CD4-positive, CD25-positive, alpha-beta regulatory T cell (primary cell): ENCODE measurements at regions not wholly inside any gene's neighbourhood (a gene's known extent, or its start where the extent isn't known, plus 50 kb on each side); places are given as distances from the start of the nearest gene placed in this dataset.

ENCODE experiments used
- ATAC-seq, 2 donors: fragments of 150-1000 bp; cut with Tn5 transposase; one replicate each; pipeline ENCODE4 v1.10.0; 2021; ENCODE audit warnings: low read depth in 2 of 2, moderate number of reproducible peaks in 2 of 2, moderate library complexity in 1 of 2
- DNase-seq, 3 donors: peaks; one replicate each; pipeline versions ENCODE4 v3.0.0 to v3.0.0-alpha.2; 2012 to 2022; ENCODE audit warnings: mixed read lengths in 1 of 3
- H3K27ac ChIP-seq: one replicate; pipeline ENCODE4 v1.7.0; 2013; ENCODE audit warnings: mild to moderate bottlenecking, low read length; ENCODE audit not compliant: insufficient read depth, poor library complexity, severe bottlenecking
- H3K27me3 ChIP-seq: one replicate; pipeline ENCODE4 v1.7.0; 2013; ENCODE audit warnings: low read length; ENCODE audit not compliant: control insufficient read depth, insufficient read depth
- H3K36me3 ChIP-seq: one replicate; pipeline ENCODE4 v1.7.0; 2013; ENCODE audit warnings: mild to moderate bottlenecking, low read length, moderate library complexity; ENCODE audit not compliant: control insufficient read depth, insufficient read depth
- H3K4me1 ChIP-seq: 2 replicates; pipeline ENCODE4 v1.7.0; 2013; ENCODE audit warnings: mild to moderate bottlenecking, low read length; ENCODE audit not compliant: insufficient read depth, control insufficient read depth, poor library complexity, severe bottlenecking
- H3K4me3 ChIP-seq: one replicate; pipeline ENCODE4 v1.7.0; 2013; ENCODE audit warnings: low read depth, mild to moderate bottlenecking, low read length, moderate library complexity
- H3K9me3 ChIP-seq, 2 experiments: 1 replicate in 1 of 2; 2 replicates in 1 of 2; pipeline ENCODE4 v1.7.0; 2013; ENCODE audit warnings: low read length in 2 of 2, mild to moderate bottlenecking in 1 of 2, moderate library complexity in 1 of 2; ENCODE audit not compliant: control insufficient read depth in 2 of 2
- H3K27ac Mint-ChIP-seq, 3 donors: one replicate each; pipeline ENCODE4 v1.8.0; 2020 to 2022; ENCODE audit warnings: mild to moderate bottlenecking in 3 of 3, mixed read lengths in 3 of 3, moderate library complexity in 2 of 3
- H3K27me3 Mint-ChIP-seq: one replicate; pipeline ENCODE4 v1.8.0; 2022; ENCODE audit warnings: mild to moderate bottlenecking, mixed read lengths
- H3K36me3 Mint-ChIP-seq: one replicate; pipeline ENCODE4 v1.8.0; 2020; ENCODE audit warnings: mixed read lengths
- H3K4me1 Mint-ChIP-seq, 4 donors: one replicate each; pipeline ENCODE4 v1.8.0; 2020 to 2022; ENCODE audit warnings: mixed read lengths in 4 of 4, mild to moderate bottlenecking in 1 of 4
- H3K4me3 Mint-ChIP-seq, 4 donors: one replicate each; pipeline ENCODE4 v1.8.0; 2020 to 2022; ENCODE audit warnings: mild to moderate bottlenecking in 4 of 4, mixed read lengths in 4 of 4, moderate library complexity in 3 of 4
- H3K9me3 Mint-ChIP-seq, 7 donors: one replicate each; pipeline ENCODE4 v1.8.0; 2020 to 2022; ENCODE audit warnings: mixed read lengths in 7 of 7, mild to moderate bottlenecking in 3 of 7, moderate library complexity in 2 of 7

GRCh38 chr6:119845161-119845560, 495.6 kb upstream of the MAN1A1 start:
- Mint-ChIP-seq H3K4me1 (no peaks in the 10 kb centered on the region), H3K36me3 (no peaks in the 10 kb centered on the region), H3K27me3 (peaks cover 8% of the 10 kb centered on the region), H3K9me3 (peaks cover 0 to 6% (median 3%) of the 10 kb centered on the region in 7 donors), H3K4me3 (no peak overlapping the region), H3K27ac (no peak overlapping the region)
- Histone ChIP-seq H3K4me3 (no peak overlapping the region), H3K27me3 (no peaks in the 10 kb centered on the region), H3K36me3 (no peaks in the 10 kb centered on the region), H3K9me3 (peaks cover 0 to 2% of the 10 kb centered on the region in 2 experiments), H3K27ac (no peak overlapping the region), H3K4me1 (no peaks in the 10 kb centered on the region)
- ATAC-seq = no peak
- no peak for DNase-seq

GRCh38 chr6:119844387-119844786, 494.8 kb upstream of the MAN1A1 start:
- ATAC-seq (no peak), DNase-seq (no peak)
- Histone ChIP-seq H3K9me3 (peaks cover 0 to 2% of the 10 kb centered on the region in 2 experiments), H3K4me1 (no peaks in the 10 kb centered on the region), H3K27ac (no peak overlapping the region), H3K4me3 (no peak overlapping the region), H3K36me3 (no peaks in the 10 kb centered on the region), H3K27me3 (no peaks in the 10 kb centered on the region)
- Mint-ChIP-seq H3K27ac (no peak overlapping the region), H3K9me3 (peaks cover 0 to 6% (median 3%) of the 10 kb centered on the region in 7 donors), H3K4me3 (no peak overlapping the region), H3K27me3 (peaks cover 5% of the 10 kb centered on the region), H3K4me1 (no peaks in the 10 kb centered on the region), H3K36me3 (no peaks in the 10 kb centered on the region)

GRCh38 chr6:119842191-119842590, 492.6 kb upstream of the MAN1A1 start:
- H3K4me3 Mint-ChIP-seq = no peak overlapping the region
- ATAC-seq = no peak
- Histone ChIP-seq H3K27ac (no peak overlapping the region), H3K36me3 (no peaks in the 10 kb centered on the region), H3K4me1 (no peaks in the 10 kb centered on the region), H3K9me3 (peaks cover 0 to 2% of the 10 kb centered on the region in 2 experiments), H3K4me3 (no peak overlapping the region), H3K27me3 (no peaks in the 10 kb centered on the region)
- no peaks in the 10 kb centered on the region for H3K36me3 Mint-ChIP-seq
- DNase-seq = no peak
- peaks cover 5% of the 10 kb centered on the region for H3K27me3 Mint-ChIP-seq
- H3K9me3 Mint-ChIP-seq = peaks cover 0 to 6% (median 3%) of the 10 kb centered on the region in 7 donors
- no peaks in the 10 kb centered on the region for H3K4me1 Mint-ChIP-seq
- H3K27ac Mint-ChIP-seq = no peak overlapping the region

GRCh38 chr6:119838043-119838442, 488.5 kb upstream of the MAN1A1 start:
- no peak overlapping the region for H3K4me3 ChIP-seq
- Mint-ChIP-seq H3K4me3 (no peak overlapping the region), H3K9me3 (peaks cover 0 to 6% (median 3%) of the 10 kb centered on the region in 7 donors), H3K27ac (no peak overlapping the region), H3K4me1 (no peaks in the 10 kb centered on the region), H3K36me3 (no peaks in the 10 kb centered on the region), H3K27me3 (peaks cover 5% of the 10 kb centered on the region)
- no peaks in the 10 kb centered on the region for H3K27me3 ChIP-seq
- peaks cover 0 to 2% of the 10 kb centered on the region in 2 experiments for H3K9me3 ChIP-seq
- no peak for DNase-seq
- no peak for ATAC-seq
- no peak overlapping the region for H3K27ac ChIP-seq
- H3K4me1 ChIP-seq = no peaks in the 10 kb centered on the region
- H3K36me3 ChIP-seq = no peaks in the 10 kb centered on the region

GRCh38 chr6:119834418-119834817, 484.9 kb upstream of the MAN1A1 start:
- no peaks in the 10 kb centered on the region for H3K4me1 Mint-ChIP-seq
- no peak overlapping the region for H3K4me3 ChIP-seq
- H3K36me3 Mint-ChIP-seq = no peaks in the 10 kb centered on the region

GRCh38 chr6:119832411-119832810, 482.9 kb upstream of the MAN1A1 start:
- DNase-seq = no peak
- peaks cover 0 to 5% (median 0%) of the 10 kb centered on the region in 7 donors for H3K9me3 Mint-ChIP-seq
- Histone ChIP-seq H3K4me1 (no peaks in the 10 kb centered on the region), H3K4me3 (no peak overlapping the region), H3K27me3 (no peaks in the 10 kb centered on the region), H3K27ac (no peak overlapping the region), H3K36me3 (no peaks in the 10 kb centered on the region), H3K9me3 (no peaks in the 10 kb centered on the region)
- H3K4me1 Mint-ChIP-seq = no peaks in the 10 kb centered on the region
- H3K27me3 Mint-ChIP-seq = peaks cover 13% of the 10 kb centered on the region
- no peak overlapping the region for H3K4me3 Mint-ChIP-seq
- H3K36me3 Mint-ChIP-seq = no peaks in the 10 kb centered on the region
- no peak overlapping the region for H3K27ac Mint-ChIP-seq
- no peak for ATAC-seq

More at GRCh38 chr6:119834418-119834817, 484.9 kb upstream of the MAN1A1 start:
- no peak overlapping the region for H3K27ac Mint-ChIP-seq
- no peaks in the 10 kb centered on the region for H3K27me3 ChIP-seq
- DNase-seq (no peak), ATAC-seq (no peak)
- H3K36me3 ChIP-seq = no peaks in the 10 kb centered on the region
- H3K27me3 Mint-ChIP-seq = peaks cover 12% of the 10 kb centered on the region
- H3K4me3 Mint-ChIP-seq = no peak overlapping the region
- H3K27ac ChIP-seq = no peak overlapping the region
- peaks cover 0 to 5% (median 0%) of the 10 kb centered on the region in 7 donors for H3K9me3 Mint-ChIP-seq
- no peaks in the 10 kb centered on the region for H3K4me1 ChIP-seq
- no peaks in the 10 kb centered on the region for H3K9me3 ChIP-seq

GRCh38 chr6:119830494-119831295, 481.1 kb upstream of the MAN1A1 start:
- Mint-ChIP-seq H3K27ac (no peak overlapping the region), H3K36me3 (no peaks in the 10 kb centered on the region), H3K4me1 (no peaks in the 10 kb centered on the region), H3K4me3 (no peak overlapping the region), H3K27me3 (peaks cover 13% of the 10 kb centered on the region), H3K9me3 (peaks cover 0 to 5% (median 0%) of the 10 kb centered on the region in 7 donors)
- Histone ChIP-seq H3K9me3 (no peaks in the 10 kb centered on the region), H3K27me3 (no peaks in the 10 kb centered on the region), H3K27ac (no peak overlapping the region), H3K36me3 (no peaks in the 10 kb centered on the region), H3K4me3 (no peak overlapping the region), H3K4me1 (no peaks in the 10 kb centered on the region)
- DNase-seq (no peak), ATAC-seq (no peak)

- no peaks in the 10 kb centered on the region for H3K9me3 ChIP-seq
- peaks cover 13% of the 10 kb centered on the region for H3K27me3 Mint-ChIP-seq
- H3K27ac Mint-ChIP-seq = no peak overlapping the region
- H3K9me3 Mint-ChIP-seq = peaks cover 0 to 5% (median 0%) of the 10 kb centered on the region in 7 donors
- H3K27me3 ChIP-seq = no peaks in the 10 kb centered on the region
- no peaks in the 10 kb centered on the region for H3K36me3 ChIP-seq
- no peak for DNase-seq
- no peak overlapping the region for H3K27ac ChIP-seq
- no peak for ATAC-seq
- no peak overlapping the region for H3K4me3 ChIP-seq
- no peaks in the 10 kb centered on the region for H3K4me1 Mint-ChIP-seq
- no peaks in the 10 kb centered on the region for H3K4me1 ChIP-seq
- H3K4me3 Mint-ChIP-seq = no peak overlapping the region
- H3K36me3 Mint-ChIP-seq = no peaks in the 10 kb centered on the region
Measured at GRCh38 chr6:119830069-119830468, 480.5 kb upstream of the MAN1A1 start.
